Inferior parietal cortex (tissue), 1 donor: ENCODE measurements at regions not wholly inside any gene's neighbourhood (a gene's known extent, or its start where the extent isn't known, plus 50 kb on each side); places are given as distances from the start of the nearest gene placed in this dataset.

ENCODE experiments used
- DNase-seq: peaks from one replicate; pipeline ENCODE4 v3.0.0-alpha.2; 2016; ENCODE audit errors: extremely low spot score

DNA sequence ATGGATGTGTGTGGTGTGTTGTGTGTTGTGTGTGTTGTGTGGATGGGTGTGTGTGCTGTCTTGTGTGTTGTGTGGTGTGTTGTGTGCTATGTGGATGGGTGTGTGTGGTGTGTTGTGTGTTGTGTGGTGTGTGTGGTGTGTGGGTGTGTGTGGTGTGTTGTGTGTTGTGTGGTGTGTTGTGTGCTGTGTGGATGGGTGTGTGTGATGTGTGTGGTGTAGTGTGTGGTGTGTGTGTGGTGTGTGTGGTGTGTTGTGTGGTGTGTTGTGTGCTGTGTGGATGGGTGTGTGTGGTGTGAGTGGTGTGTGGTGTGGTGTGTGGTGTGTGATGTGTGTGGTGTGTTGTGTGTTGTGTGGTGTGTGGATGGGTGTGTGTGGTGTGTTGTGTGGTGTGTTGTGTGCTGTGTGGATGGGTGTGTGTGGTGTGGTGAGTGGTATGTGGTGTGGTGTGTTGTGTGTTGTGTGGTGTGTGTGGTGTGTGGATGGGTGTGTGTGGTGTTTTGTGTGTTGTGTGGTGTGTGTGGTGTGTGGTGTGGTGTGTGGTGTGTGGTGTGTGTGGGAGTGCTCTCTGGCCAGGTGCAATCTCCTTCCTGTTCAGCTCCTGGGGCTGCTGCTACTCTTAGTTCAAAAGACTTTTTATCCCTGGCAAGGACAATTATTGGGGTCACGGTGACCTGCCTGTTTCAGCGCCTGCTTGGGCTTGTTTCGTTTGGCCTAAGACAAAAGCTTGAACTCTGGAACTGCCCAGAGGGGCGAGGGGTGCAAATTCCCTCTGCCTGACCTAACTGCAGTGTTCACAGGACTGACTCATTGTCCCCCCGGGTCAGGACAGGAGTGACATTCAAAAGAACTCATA is 101.1 kb downstream of the UBIAD1 start:
- no peak for DNase-seq

- DNase-seq: no peak
Observed at GRCh38 chr1:11374748-11375110, 101.7 kb downstream of the UBIAD1 start.

GRCh38 chr1:11377001-11377583 is 101.9 kb upstream of the DISP3 start:
- DNase-seq: no peak

GRCh38 chr1:11377954-11378353 is 101.0 kb upstream of the DISP3 start:
- DNase-seq: no peak

GRCh38 chr1:11379851-11380250 is 99.1 kb upstream of the DISP3 start:
- no peak for DNase-seq

DNA sequence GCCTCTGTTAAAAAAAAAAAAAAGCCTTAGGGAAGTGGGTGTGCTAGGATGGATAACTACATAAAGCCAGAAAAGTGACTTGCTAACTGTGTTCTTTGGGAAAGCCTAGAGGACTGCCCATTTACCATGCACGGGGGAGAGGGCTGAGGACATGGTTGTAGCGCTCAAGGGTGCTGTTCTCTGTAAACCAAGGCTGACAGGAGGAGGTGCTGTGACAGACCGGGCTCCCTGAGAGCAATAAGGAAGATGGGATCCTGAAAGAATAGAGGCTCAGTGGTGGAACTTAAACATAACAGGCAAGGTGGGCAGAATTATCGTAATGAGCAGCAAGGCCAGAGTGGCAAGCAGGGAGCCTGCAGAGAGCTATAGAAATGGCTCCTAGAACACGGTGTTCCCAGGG is 98.5 kb upstream of the DISP3 start:
- DNase-seq: no peak

DNA sequence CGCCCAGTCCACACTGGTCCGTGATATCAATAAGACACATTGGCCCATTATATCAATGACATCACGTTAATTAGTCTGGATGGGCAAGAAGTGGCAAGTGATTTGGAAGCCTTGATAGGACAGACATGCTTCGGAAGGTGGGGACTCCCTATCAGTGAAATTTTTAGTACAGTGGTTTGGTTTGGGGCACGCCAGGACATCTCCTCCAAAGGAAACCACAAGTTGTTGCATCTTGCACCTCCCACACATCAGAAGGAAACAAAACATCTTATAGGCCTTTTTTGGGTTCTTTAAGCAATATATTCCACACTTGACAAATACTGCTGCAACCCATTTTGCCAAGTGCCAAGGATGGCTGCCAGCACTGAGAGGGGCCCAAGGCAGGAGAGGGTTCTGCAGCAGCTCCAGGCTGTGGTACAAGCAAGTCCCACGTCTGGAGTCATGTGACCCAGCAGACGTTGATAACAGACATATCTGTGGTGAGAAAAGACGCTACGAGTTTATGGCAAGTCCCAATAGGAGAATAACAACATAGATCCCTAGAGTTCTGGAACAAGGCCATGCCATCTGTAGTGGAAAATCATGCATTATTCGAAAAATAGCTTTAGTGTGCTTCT is 95.3 kb upstream of the DISP3 start:
- peak; percentile 58 for DNase-seq

DNA sequence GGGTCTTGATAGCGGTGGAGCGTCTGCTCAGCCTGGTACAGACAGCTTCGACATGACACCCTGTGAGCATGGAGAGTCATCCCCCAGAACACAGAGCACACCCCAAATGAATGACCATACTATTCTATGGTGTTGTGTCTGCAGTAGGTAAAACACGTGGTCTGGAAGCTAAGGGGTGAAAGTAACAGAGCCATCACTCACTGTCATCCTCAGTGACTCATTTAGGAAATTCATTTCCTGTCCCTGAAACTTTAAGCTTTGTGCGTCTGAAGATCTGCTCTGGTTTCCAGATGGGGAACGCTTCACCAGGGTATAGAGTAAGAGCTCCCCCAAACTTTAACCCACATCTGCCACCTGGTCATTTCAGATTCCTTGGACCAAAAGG is 94.8 kb upstream of the DISP3 start:
- no peak for DNase-seq

- DNase-seq: no peak
Observed at GRCh38 chr1:11387829-11388228, 91.1 kb upstream of the DISP3 start.

DNA sequence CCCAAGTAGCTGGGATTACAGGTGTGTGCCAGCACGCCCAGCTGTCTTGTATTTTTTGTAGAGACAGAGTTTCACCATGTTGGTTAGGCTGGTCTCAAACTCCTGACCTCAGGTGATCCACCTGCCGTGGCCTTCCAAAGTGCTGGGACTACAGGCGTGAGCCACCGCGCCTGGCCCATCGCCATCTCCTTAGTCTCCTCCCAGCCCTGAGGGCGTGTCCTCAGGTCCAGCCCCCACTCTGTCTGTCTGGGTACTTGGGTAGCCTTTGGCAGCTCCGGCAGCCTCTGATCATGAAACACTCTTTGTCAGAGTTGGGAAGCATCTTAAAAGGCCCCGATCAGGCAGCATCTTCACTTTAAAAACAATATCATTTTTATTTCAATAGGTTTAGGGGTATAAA is 90.3 kb upstream of the DISP3 start:
- DNase-seq: no peak

DNA sequence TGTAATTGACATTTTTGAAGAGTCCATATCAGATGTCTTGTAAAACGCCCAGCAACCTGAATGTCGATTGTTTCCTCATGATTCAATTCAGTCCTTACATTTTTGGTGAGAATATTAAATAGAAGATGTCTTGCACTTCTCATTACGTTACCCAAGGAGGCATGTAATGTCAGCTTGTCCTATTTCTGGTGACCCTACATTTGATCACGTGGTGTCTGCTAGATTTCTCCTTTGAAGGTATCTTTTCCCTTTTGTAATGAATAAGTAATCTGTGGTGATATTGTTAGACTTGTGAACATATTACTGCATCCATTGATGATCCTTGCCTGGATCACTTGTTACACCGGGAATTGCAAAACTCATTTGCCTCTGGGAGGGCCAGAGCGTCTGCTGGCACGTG is 87.6 kb upstream of the DISP3 start:
- no peak for DNase-seq

GRCh38 chr1:11391886-11392285 is 87.1 kb upstream of the DISP3 start:
- DNase-seq: no peak

GRCh38 chr1:11394592-11395245 is 84.2 kb upstream of the DISP3 start:
- DNase-seq: no peak

GRCh38 chr1:11395616-11396015 is 83.3 kb upstream of the DISP3 start:
- DNase-seq: no peak

- DNase-seq: no peak
Observed at GRCh38 chr1:11397151-11397901, 81.6 kb upstream of the DISP3 start.

- DNase-seq: no peak
Observed at GRCh38 chr1:11399250-11399649, 79.7 kb upstream of the DISP3 start.

DNA sequence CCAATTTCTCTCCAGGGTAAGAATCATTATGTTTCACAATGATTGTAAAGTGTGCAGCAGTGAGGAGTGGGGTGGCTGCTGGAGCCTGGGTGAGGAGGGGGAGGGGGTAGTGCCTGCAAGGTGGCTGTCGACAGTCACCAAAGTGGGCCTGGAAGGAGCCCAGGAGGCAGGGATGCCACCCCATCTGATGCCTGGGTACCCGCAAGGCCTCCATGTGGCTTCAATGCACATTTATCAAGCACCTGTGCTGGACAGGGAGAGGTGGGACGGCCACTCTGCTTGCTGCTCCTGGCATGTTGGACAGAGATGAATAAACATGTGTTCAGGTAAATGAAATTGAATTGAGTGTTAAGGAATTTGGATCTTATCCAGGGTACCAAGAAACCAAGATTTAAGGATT is 78.8 kb upstream of the DISP3 start:
- no peak for DNase-seq

DNA sequence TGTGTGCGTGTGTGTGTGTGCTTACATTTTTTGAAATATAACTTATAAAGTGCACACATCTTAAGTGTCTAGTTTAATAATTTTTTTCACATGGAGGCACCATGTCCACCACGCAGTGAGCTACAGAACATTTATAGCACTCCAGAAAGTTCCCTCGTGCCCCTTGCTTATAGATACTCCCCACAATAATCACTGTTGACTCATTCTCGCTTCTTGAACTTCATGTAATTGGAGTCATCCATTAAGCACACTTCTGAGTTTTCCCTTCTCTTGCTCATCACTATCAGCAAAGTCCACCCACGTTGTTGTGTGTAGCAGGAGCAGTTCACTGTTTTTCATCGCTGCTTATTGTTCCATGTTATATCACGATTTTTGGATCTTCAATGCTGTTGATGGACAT is 78.4 kb upstream of the DISP3 start:
- no peak for DNase-seq

DNA sequence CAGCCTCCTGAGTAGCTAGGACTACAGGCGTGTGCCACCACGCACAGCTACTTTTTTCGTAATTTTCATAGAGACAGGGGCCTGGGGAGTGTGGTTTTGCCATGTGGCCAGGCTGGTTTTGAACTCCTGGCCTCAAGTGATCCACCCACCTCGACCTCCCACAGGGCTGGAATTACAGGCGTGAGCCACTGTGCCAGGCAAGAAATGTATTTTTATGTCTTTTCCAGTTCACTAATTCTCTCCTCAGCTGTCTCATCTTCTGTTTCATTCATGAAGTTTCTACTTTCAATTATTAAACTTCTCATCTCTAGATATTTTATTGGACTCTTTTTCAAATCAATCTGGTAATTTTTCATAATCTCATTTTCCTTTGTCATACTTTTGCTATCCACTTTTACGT is 72.1 kb upstream of the DISP3 start:
- no peak for DNase-seq

DNA sequence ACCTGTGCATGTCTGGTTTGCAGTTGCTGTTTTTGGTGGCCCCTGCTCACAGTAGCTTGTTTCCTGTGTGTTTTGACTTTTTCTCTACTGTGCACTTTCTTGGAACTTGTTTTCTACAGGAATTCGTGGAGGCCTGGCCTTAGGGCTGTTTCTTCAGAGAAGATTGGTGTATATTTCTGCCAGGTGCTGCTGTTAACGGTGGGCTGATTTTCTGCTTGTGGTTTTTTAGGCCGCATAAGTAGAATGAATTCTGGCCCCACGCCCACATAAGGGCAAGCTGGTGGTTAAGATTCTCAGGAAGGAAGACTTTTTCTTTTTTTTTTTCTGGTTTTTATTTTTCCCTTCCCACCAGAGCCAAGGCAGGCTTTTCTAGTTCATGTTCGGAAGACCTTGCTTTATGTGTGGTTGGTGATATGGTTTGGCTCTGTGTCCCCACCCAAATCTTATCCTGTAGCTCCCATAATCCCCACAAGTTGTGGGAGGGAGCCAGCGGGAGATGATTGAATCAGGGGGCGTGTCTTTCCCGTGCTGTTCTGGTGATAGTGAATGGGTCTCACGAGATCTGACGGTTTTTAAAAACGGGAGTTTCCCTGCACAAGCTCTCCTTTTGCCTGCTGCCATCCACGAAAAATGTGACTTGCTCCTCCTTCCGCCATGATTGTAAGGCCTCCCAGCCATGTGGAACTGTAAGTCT is 71.5 kb upstream of the DISP3 start:
- DNase-seq: no peak

GRCh38 chr1:11412141-11412540 is 66.8 kb upstream of the DISP3 start:
- DNase-seq: no peak
